ENCODE measurements at regions not wholly inside any gene's neighbourhood (a gene's known extent, or its start where the extent isn't known, plus 50 kb on each side); places are given as distances from the start of the nearest gene placed in this dataset.
"Not testable (repeated sequence)": the region's sequence is repeated elsewhere in the genome, so short reads cannot be mapped to it uniquely, and the experiment has no call there.

DNA sequence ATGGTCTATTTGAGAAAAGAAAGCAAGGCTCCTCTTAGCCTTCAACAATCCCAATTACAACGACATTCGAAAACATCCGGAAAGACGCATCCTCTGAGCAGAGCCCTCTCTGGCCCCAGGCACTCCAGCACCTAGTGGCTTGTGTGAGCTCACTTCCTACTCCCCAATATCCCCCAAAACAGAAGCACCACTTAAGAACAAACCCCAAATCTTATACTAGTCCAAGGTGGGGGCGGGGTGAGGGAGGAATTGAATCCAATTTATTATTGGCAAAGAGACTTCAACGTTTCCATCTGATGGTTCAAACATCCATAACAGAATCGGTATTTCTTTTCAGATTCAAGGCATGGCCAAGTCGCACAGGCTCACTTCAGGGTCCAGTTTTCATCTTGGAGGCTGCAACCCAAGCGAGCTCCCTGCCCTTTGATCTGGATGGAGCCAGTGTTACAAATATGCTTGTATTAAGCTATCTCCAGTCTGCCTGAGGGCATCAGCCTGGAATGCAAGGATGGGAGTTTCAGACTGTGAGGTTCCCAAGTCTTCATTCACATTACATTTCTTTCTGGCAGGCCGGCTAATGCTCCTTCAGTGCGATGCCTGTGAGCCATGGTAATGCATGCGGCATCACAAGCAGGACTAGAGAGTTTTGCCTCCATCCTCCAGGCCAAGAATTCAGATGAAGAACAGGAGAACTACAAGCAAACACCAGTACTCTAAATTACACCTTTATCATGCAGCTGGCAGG is 132.5 kb upstream of the FOXN3 start:
- H3K4me1 Mint-ChIP-seq: peaks cover 30% of the 10 kb centered on the region
- H3K9me3 Mint-ChIP-seq: no peaks in the 10 kb centered on the region
- H3K4me3 Mint-ChIP-seq: no peak overlapping the region
- H3K27me3 Mint-ChIP-seq (ENCODE audit: low read depth): no peaks in the 10 kb centered on the region
- H3K27ac Mint-ChIP-seq: peak overlapping the region in 2 of 3 experiments; percentile 24 to 83
- no peaks in the 10 kb centered on the region for H3K36me3 Mint-ChIP-seq (ENCODE audit: low read depth)
- TF ChIP-seq, protein P1, sequence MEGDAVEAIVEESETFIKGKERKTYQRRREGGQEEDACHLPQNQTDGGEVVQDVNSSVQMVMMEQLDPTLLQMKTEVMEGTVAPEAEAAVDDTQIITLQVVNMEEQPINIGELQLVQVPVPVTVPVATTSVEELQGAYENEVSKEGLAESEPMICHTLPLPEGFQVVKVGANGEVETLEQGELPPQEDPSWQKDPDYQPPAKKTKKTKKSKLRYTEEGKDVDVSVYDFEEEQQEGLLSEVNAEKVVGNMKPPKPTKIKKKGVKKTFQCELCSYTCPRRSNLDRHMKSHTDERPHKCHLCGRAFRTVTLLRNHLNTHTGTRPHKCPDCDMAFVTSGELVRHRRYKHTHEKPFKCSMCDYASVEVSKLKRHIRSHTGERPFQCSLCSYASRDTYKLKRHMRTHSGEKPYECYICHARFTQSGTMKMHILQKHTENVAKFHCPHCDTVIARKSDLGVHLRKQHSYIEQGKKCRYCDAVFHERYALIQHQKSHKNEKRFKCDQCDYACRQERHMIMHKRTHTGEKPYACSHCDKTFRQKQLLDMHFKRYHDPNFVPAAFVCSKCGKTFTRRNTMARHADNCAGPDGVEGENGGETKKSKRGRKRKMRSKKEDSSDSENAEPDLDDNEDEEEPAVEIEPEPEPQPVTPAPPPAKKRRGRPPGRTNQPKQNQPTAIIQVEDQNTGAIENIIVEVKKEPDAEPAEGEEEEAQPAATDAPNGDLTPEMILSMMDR (IDR thresholded peaks at IDR 0.05; ENCODE audit: unreplicated experiment in 3 of 3): no peak

- H3K9me3 Mint-ChIP-seq; H3K27me3 Mint-ChIP-seq (ENCODE audit: low read depth); H3K36me3 Mint-ChIP-seq (ENCODE audit: low read depth); H3K27ac Mint-ChIP-seq; H3K4me3 Mint-ChIP-seq: not testable (repeated sequence)
- H3K4me1 Mint-ChIP-seq: peaks cover 42% of the 10 kb centered on the region
Observed at GRCh38 chr14:89547047-89547446, 130.0 kb upstream of the FOXN3 start.

- TF ChIP-seq, protein P1 (IDR thresholded peaks at IDR 0.05; ENCODE audit: unreplicated experiment in 3 of 3): no peak
- H3K27me3 Mint-ChIP-seq (ENCODE audit: low read depth): no peaks in the 10 kb centered on the region
- peaks cover 33% of the 10 kb centered on the region for H3K4me1 Mint-ChIP-seq
- H3K4me3 Mint-ChIP-seq: no peak overlapping the region
- no peaks in the 10 kb centered on the region for H3K9me3 Mint-ChIP-seq
- H3K36me3 Mint-ChIP-seq (ENCODE audit: low read depth): no peaks in the 10 kb centered on the region
- H3K27ac Mint-ChIP-seq: no peak overlapping the region
Observed at GRCh38 chr14:89544636-89545301, 127.7 kb upstream of the FOXN3 start.

DNA sequence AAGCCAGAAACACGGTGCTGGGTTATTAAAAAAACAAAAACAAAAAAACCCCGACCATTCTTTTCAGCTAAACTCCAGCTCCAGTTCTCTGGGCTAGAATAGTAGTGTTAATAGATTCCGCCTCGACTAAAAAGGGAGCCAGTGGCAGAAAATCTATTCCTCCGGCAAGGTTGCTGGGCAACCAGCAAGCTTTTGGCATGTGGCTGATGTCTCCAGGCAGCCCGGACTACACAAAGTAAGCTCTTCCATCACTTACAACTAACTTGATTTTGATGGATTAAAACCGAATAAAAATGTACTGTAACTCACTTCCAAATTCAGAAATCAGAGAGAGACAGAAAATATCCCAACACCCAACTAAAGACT is 126.4 kb upstream of the FOXN3 start:
- Mint-ChIP-seq H3K4me3 (no peak overlapping the region), H3K4me1 (peaks cover 33% of the 10 kb centered on the region), H3K36me3 (ENCODE audit: low read depth) (no peaks in the 10 kb centered on the region), H3K27ac (peak overlapping the region in 2 of 3 experiments; percentile 10 to 63), H3K9me3 (no peaks in the 10 kb centered on the region), H3K27me3 (ENCODE audit: low read depth) (no peaks in the 10 kb centered on the region)
- TF ChIP-seq, protein P1 (IDR thresholded peaks at IDR 0.05; ENCODE audit: unreplicated experiment in 3 of 3): no peak

GRCh38 chr14:89542786-89543424 is 125.9 kb upstream of the FOXN3 start:
- Mint-ChIP-seq H3K27ac (peak overlapping the region in 2 of 3 experiments; percentile 19 to 63), H3K9me3 (no peaks in the 10 kb centered on the region), H3K36me3 (ENCODE audit: low read depth) (no peaks in the 10 kb centered on the region), H3K27me3 (ENCODE audit: low read depth) (no peaks in the 10 kb centered on the region), H3K4me3 (no peak overlapping the region), H3K4me1 (peaks cover 33% of the 10 kb centered on the region)
- TF ChIP-seq, protein P1 (IDR thresholded peaks at IDR 0.05; ENCODE audit: unreplicated experiment in 3 of 3): no peak

DNA sequence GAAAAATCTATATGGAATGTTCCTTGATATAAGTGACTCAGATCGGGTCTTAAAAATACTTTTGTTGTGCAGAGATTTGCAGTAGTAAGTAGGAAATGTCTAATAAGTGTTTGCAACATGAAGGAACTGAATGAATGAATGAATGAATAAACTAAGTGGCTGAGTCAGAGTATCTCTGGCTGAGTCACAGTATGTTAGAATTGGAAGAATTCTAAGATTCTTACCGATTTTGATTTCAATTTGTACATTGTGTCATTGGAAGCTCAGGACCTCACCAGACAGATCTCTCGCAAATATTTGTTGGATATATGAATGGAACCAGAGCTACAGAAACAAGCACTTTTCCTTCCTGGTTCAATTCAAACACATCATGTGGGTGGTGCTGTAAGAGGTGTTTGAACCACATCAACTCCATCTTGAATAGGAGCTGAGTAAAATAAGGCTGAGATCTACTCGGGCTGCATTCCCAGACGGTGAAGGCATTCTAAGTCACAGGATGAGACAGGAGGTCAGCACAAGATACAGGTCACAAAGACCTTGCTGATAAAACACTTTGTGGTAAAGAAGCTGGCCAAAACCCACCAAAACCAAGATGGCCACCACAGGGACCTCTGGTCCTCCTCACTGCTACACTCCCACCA is 123.9 kb upstream of the FOXN3 start:
- TF ChIP-seq, protein P1 (IDR thresholded peaks at IDR 0.05; ENCODE audit: unreplicated experiment in 3 of 3): no peak
- no peaks in the 10 kb centered on the region for H3K9me3 Mint-ChIP-seq
- H3K4me3 Mint-ChIP-seq: no peak overlapping the region
- peak overlapping the region in 1 of 3 experiments; percentile 59 for H3K27ac Mint-ChIP-seq
- no peaks in the 10 kb centered on the region for H3K36me3 Mint-ChIP-seq (ENCODE audit: low read depth)
- peaks cover 36% of the 10 kb centered on the region for H3K4me1 Mint-ChIP-seq
- H3K27me3 Mint-ChIP-seq (ENCODE audit: low read depth): no peaks in the 10 kb centered on the region

Measured in nephron (organoid).